HepG2 (cell line): ENCODE measurements at regions not wholly inside any gene's neighbourhood (a gene's known extent, or its start where the extent isn't known, plus 50 kb on each side); places are given as distances from the start of the nearest gene placed in this dataset.

Experiments
- ATAC-seq: fragments of 200-7000 bp; cut with Tn5 transposase; 3 replicates; pipeline ENCODE4 v1.9.1; 2020; ENCODE audit warnings: mild to moderate bottlenecking, moderate library complexity
- BruUV-seq: library from RNA; stranded (reverse); fragments of 400-500 nt; replicated peaks from 2 replicates; lab custom pipeline; 2021; lab: Mats Ljungman, UMichigan
- CTCF ChIA-PET: fragments of 300-600 bp; formaldehyde crosslinking; extraction: SDS; loops from one replicate; lab custom pipeline; 2021; ENCODE audit warnings: low total read pairs, inconsistent platforms, low intra/inter-chr PET ratio; lab: Yijun Ruan, JAX
- POLR2A ChIA-PET: fragments of 350-600 bp; sonication (Branson Sonifier 250); formaldehyde crosslinking; loops from one replicate; lab custom pipeline; 2020; ENCODE audit warnings: antibody characterized with exemption, inconsistent platforms; lab: Yijun Ruan, JAX
- DNase-seq: peaks from one replicate; pipeline ENCODE4 v3.0.0-alpha.2; 2015; ENCODE audit warnings: low spot score
- FAIRE-seq: peaks from 3 replicates; lab custom pipeline; 2011; peaks lifted over from hg19 to GRCh38; lab: Jason Lieb, UNC
- H2AFZ ChIP-seq: one replicate; pipeline ENCODE4 v1.6.1; 2011; ENCODE audit warnings: low read length, inconsistent platforms
- H3K27ac ChIP-seq: fragments of 300-600 bp; 3 replicates; pipeline ENCODE4 v1.8.0; 2011; ENCODE audit warnings: mixed run types, mild to moderate bottlenecking, mixed read lengths, low read length, inconsistent platforms; ENCODE audit not compliant: insufficient read depth; ENCODE audit errors: extremely low read length
- H3K27me3 ChIP-seq, 2 experiments: fragments of 200-600 bp in 1 of 2; 2 replicates in 1 of 2; 3 replicates in 1 of 2; pipeline versions ENCODE4 v1.6.0 to v1.8.0; 2011; ENCODE audit warnings: low read length in 2 of 2, mild to moderate bottlenecking in 2 of 2, moderate library complexity in 2 of 2, inconsistent platforms in 1 of 2; ENCODE audit not compliant: insufficient read depth in 2 of 2, control insufficient read depth in 1 of 2
- H3K36me3 ChIP-seq, 2 experiments: fragments of 200-600 bp in 1 of 2; replicated peaks in 1 of 2; 2 replicates in 1 of 2; 3 replicates in 1 of 2; pipeline versions ENCODE4 v1.5.1 to v1.8.0; 2011; ENCODE audit warnings: low read length in 2 of 2, inconsistent platforms in 1 of 2; ENCODE audit not compliant: insufficient read depth in 2 of 2, control insufficient read depth in 1 of 2
- H3K4me1 ChIP-seq: 2 replicates; pipeline ENCODE4 v1.5.1; 2012; ENCODE audit warnings: low read length, inconsistent platforms; ENCODE audit not compliant: insufficient read depth
- H3K4me2 ChIP-seq: 2 replicates; pipeline ENCODE4 v1.6.0; 2011; ENCODE audit warnings: low read depth, low read length, inconsistent platforms
- H3K4me3 ChIP-seq, 3 experiments: fragments of 200-600 bp in 1 of 3; sonication (generic), shearing (Covaris generic) in 1 of 3; replicated peaks in 1 of 3; 2 replicates each; pipeline ENCODE4 v1.5.1; 2011 to 2016; ENCODE audit warnings: low read length in 3 of 3, inconsistent platforms in 2 of 3, low read depth in 2 of 3, mild to moderate bottlenecking in 2 of 3, control low read depth in 1 of 3, mixed read lengths in 1 of 3; ENCODE audit not compliant: insufficient read depth in 1 of 3
- H3K79me2 ChIP-seq: one replicate; pipeline ENCODE4 v1.6.1; 2011; ENCODE audit warnings: low read length, inconsistent platforms; ENCODE audit not compliant: insufficient read depth
- H3K9ac ChIP-seq: 2 replicates; pipeline ENCODE4 v1.6.0; 2011; ENCODE audit warnings: mild to moderate bottlenecking, low read depth, low read length, inconsistent platforms; ENCODE audit not compliant: insufficient read depth
- H3K9me3 ChIP-seq: 2 replicates; pipeline ENCODE4 v1.5.1; 2012; ENCODE audit warnings: mild to moderate bottlenecking, low read length
- H4K20me1 ChIP-seq: 2 replicates; pipeline ENCODE4 v1.6.0; 2011; ENCODE audit warnings: inconsistent platforms, mild to moderate bottlenecking, low read length, moderate library complexity; ENCODE audit not compliant: insufficient read depth
- ATF6 ChIP-seq: sonication (generic); formaldehyde crosslinking; conservative IDR thresholded peaks from 2 replicates; pipeline ENCODE4 v1.4.0; 2020; ENCODE audit warnings: missing genetic modification reagents
- CENPBD1 ChIP-seq: sonication (generic); formaldehyde crosslinking; IDR thresholded peaks from 2 replicates; pipeline ENCODE4 v1.8.0; 2022; ENCODE audit warnings: missing genetic modification reagents, low read depth, mild to moderate bottlenecking, borderline replicate concordance
- E2F5 ChIP-seq: sonication (generic); formaldehyde crosslinking; conservative IDR thresholded peaks from 2 replicates; pipeline ENCODE4 v1.4.0; 2020; ENCODE audit warnings: missing genetic modification reagents
- JUN ChIP-seq: sonication (generic); formaldehyde crosslinking; IDR thresholded peaks from 2 replicates; pipeline ENCODE4 v1.4.0; 2020; ENCODE audit warnings: mild to moderate bottlenecking, missing genetic modification reagents
- MNT ChIP-seq: fragments of 450-650 bp; IDR thresholded peaks from 2 replicates; pipeline ENCODE4 v1.6.1; 2016
- MTF1 ChIP-seq: sonication (generic); formaldehyde crosslinking; IDR thresholded peaks from 2 replicates; pipeline ENCODE4 v1.5.0; 2020; ENCODE audit warnings: missing genetic modification reagents
- PHF20 ChIP-seq: sonication (generic); formaldehyde crosslinking; IDR thresholded peaks from 2 replicates; pipeline ENCODE4 v1.5.0; 2020; ENCODE audit warnings: mild to moderate bottlenecking, missing genetic modification reagents
- REST ChIP-seq, 2 experiments: IDR thresholded peaks; 2 replicates each; pipeline ENCODE4 v1.6.1; 2011 to 2012; ENCODE audit warnings: low read length in 2 of 2, borderline replicate concordance in 1 of 2, low read depth in 1 of 2, mild to moderate bottlenecking in 1 of 2, moderate library complexity in 1 of 2
- XRCC5 ChIP-seq: fragments of 200-400 bp; formaldehyde crosslinking; optimal IDR thresholded peaks from 2 replicates; pipeline ENCODE3; 2017; ENCODE audit warnings: mild to moderate bottlenecking, low read length
- ZFP91 ChIP-seq: sonication (generic); formaldehyde crosslinking; IDR thresholded peaks from 2 replicates; pipeline ENCODE4 v1.9.0; 2022; ENCODE audit warnings: missing genetic modification reagents, mild to moderate bottlenecking, borderline replicate concordance
- ZMAT3 ChIP-seq: sonication (generic); formaldehyde crosslinking; conservative IDR thresholded peaks from 2 replicates; pipeline ENCODE4 v1.7.0; 2021; ENCODE audit warnings: missing genetic modification reagents
- ZNF777 ChIP-seq: sonication (generic); formaldehyde crosslinking; IDR thresholded peaks from 2 replicates; pipeline ENCODE4 v1.4.0; 2020; ENCODE audit warnings: missing genetic modification reagents
- ZZZ3 ChIP-seq: sonication (generic); formaldehyde crosslinking; IDR thresholded peaks from 2 replicates; pipeline ENCODE4 v1.4.0; 2020; ENCODE audit warnings: missing genetic modification reagents, mild to moderate bottlenecking, borderline replicate concordance
- WGBS: methylation state at CpG from one replicate; pipeline ENCODE4 v1.1.6; 2017; ENCODE audit warnings: low lambda C conversion rate; 5-methylcytosine and 5-hydroxymethylcytosine counted together
- in situ Hi-C: cut with HindIII; loops from 2 replicates; pipeline ENCODE4 v1.10.0; 2017; ENCODE audit warnings: low pct_unique_long_range_greater_than_20kb; ENCODE audit not compliant: extremely low pct_ligation_motif_present
- intact Hi-C: fragments of 100-400 bp; cut with micrococcal nuclease; formaldehyde crosslinking; loops from one replicate; pipeline ENCODE4 v1.10.0; 2022; ENCODE audit not compliant: unreplicated experiment

GRCh38 chr5:30890377-30890776 lies 303.1 kb upstream of the CDH6 start (continued):
- no peak for TF ChIP-seq CENPBD1 (CRISPR knock-in tag)

GRCh38 chr5:30880514-30880913 lies 313.0 kb upstream of the CDH6 start:
- Histone ChIP-seq H3K4me1 (no peaks in the 10 kb centered on the region), H3K27ac (no peak overlapping the region), H3K4me2 (no peak overlapping the region), H3K9me3 (peaks cover 8% of the 10 kb centered on the region; the same call in 1 of the 2 replicates), H3K9ac (no peak overlapping the region), H3K79me2 (no peaks in the 10 kb centered on the region), H3K4me3 (no peak overlapping the region), H2AFZ (no peak overlapping the region), H3K27me3 (no peaks in the 10 kb centered on the region), H3K36me3 (no peaks in the 10 kb centered on the region), H4K20me1 (no peaks in the 10 kb centered on the region)
- ATAC-seq (no peak), DNase-seq (no peak), FAIRE-seq (no peak)
- no TSS peak for BruUV-seq
- WGBS: 5% methylated on average over 3 of the region's 3 CpGs
- CTCF ChIA-PET: no interaction called here
- TF ChIP-seq XRCC5 (no peak), MTF1 (CRISPR knock-in tag) (no peak), ZNF777 (no peak), REST (IDR thresholded peaks at IDR 0.05; ENCODE audit: borderline replicate concordance in 1 of 2, low read depth in 1 of 2, low read length in 2 of 2) (no peak), ZMAT3 (CRISPR knock-in tag) (no peak), ZZZ3 (CRISPR knock-in tag) (no peak), ATF6 (CRISPR knock-in tag) (no peak), ZFP91 (CRISPR knock-in tag) (no peak), MNT (no peak), PHF20 (no peak), JUN (CRISPR knock-in tag) (no peak), E2F5 (CRISPR knock-in tag) (no peak)
- intact Hi-C loops: no loop called here
- in situ Hi-C loops: no loop called here
- POLR2A ChIA-PET: no interaction called here
